SK-N-SH treated with all-trans-retinoic acid at 6 μM for 48 hours (cell line): ENCODE measurements at regions not wholly inside any gene's neighbourhood (a gene's known extent, or its start where the extent isn't known, plus 50 kb on each side); places are given as distances from the start of the nearest gene placed in this dataset.

ENCODE experiments used
- ATAC-seq: fragments of 200-7000 bp; cut with Tn5 transposase; 3 replicates; pipeline ENCODE4 v1.9.1; 2020; ENCODE audit warnings: mild to moderate bottlenecking, moderate library complexity
- ARNTL ChIP-seq: fragments of 450-650 bp; formaldehyde crosslinking; IDR thresholded peaks from 2 replicates; pipeline ENCODE4 v1.5.0; 2020; ENCODE audit warnings: low read depth, mild to moderate bottlenecking, moderate library complexity, borderline replicate concordance
- BACH2 ChIP-seq: fragments of 250-450 bp; sonication (Bioruptor Pico); IDR thresholded peaks from 2 replicates; pipeline ENCODE4 v1.9.0; 2021; ENCODE audit warnings: mild to moderate bottlenecking, borderline replicate concordance
- CSDC2 ChIP-seq: fragments of 250-450 bp; sonication (Bioruptor Pico); IDR thresholded peaks from 2 replicates; pipeline ENCODE4 v1.5.0; 2020; ENCODE audit warnings: mild to moderate bottlenecking, moderate library complexity
- ESRRG ChIP-seq: fragments of 250-450 bp; sonication (Bioruptor Pico); IDR thresholded peaks from 2 replicates; pipeline ENCODE4 v1.6.1; 2021; ENCODE audit warnings: mild to moderate bottlenecking
- GLIS3 ChIP-seq: fragments of 250-450 bp; sonication (Bioruptor Pico); IDR thresholded peaks from 2 replicates; pipeline ENCODE4 v1.5.0; 2020; ENCODE audit warnings: mild to moderate bottlenecking, moderate library complexity
- ISL1 ChIP-seq: fragments of 250-450 bp; sonication (Bioruptor Pico); IDR thresholded peaks from 2 replicates; pipeline ENCODE4 v2.1.2; 2022; ENCODE audit warnings: mild to moderate bottlenecking, moderate library complexity
- OSR1 ChIP-seq: fragments of 250-450 bp; sonication (Bioruptor Pico); IDR thresholded peaks from 2 replicates; pipeline ENCODE4 v1.8.0; 2022; ENCODE audit warnings: moderate library complexity, mild to moderate bottlenecking, inconsistent platforms
- PATZ1 ChIP-seq: fragments of 250-450 bp; sonication (Bioruptor Pico); IDR thresholded peaks from 2 replicates; pipeline ENCODE4 v1.8.0; 2020; ENCODE audit warnings: mild to moderate bottlenecking, moderate library complexity, borderline replicate concordance
- PPARA ChIP-seq: fragments of 250-450 bp; sonication (Bioruptor Pico); IDR thresholded peaks from 2 replicates; pipeline ENCODE4 v1.5.0; 2020; ENCODE audit warnings: mild to moderate bottlenecking, borderline replicate concordance
- SNAI2 ChIP-seq: fragments of 250-450 bp; sonication (Bioruptor Pico); IDR thresholded peaks from 2 replicates; pipeline ENCODE4 v1.5.0; 2020; ENCODE audit warnings: mild to moderate bottlenecking, moderate library complexity
- TCF4 ChIP-seq: fragments of 250-450 bp; sonication (Bioruptor Pico); IDR thresholded peaks from 2 replicates; pipeline ENCODE4 v1.8.0; 2021; ENCODE audit warnings: mild to moderate bottlenecking, moderate library complexity, borderline replicate concordance
- TOX ChIP-seq: fragments of 250-450 bp; sonication (Bioruptor Pico); IDR thresholded peaks from 2 replicates; pipeline ENCODE4 v1.8.0; 2021; ENCODE audit warnings: mild to moderate bottlenecking, moderate library complexity, borderline replicate concordance
- ZC3H10 ChIP-seq: fragments of 250-450 bp; sonication (Bioruptor Pico); IDR thresholded peaks from 2 replicates; pipeline ENCODE4 v1.5.1; 2021; ENCODE audit warnings: mild to moderate bottlenecking, moderate library complexity
- ZFP3 ChIP-seq: fragments of 250-450 bp; sonication (Bioruptor Pico); IDR thresholded peaks from 2 replicates; pipeline ENCODE4 v1.5.0; 2020; ENCODE audit warnings: mild to moderate bottlenecking, moderate library complexity
- ZFP30 ChIP-seq: fragments of 450-650 bp; formaldehyde crosslinking; IDR thresholded peaks from 2 replicates; pipeline ENCODE4 v1.5.0; 2022; ENCODE audit warnings: mild to moderate bottlenecking, moderate library complexity
- ZNF70 ChIP-seq: fragments of 450-650 bp; formaldehyde crosslinking; IDR thresholded peaks from 2 replicates; pipeline ENCODE4 v1.5.0; 2020; ENCODE audit warnings: mild to moderate bottlenecking, moderate library complexity
- ZNF8 ChIP-seq: fragments of 450-650 bp; formaldehyde crosslinking; IDR thresholded peaks from 2 replicates; pipeline ENCODE4 v1.5.0; 2020; ENCODE audit warnings: mild to moderate bottlenecking, moderate library complexity
- TF ChIP-seq, protein P1 (sequence below): fragments of 250-450 bp; sonication (Bioruptor Pico); IDR thresholded peaks from 2 replicates; pipeline ENCODE4 v1.5.1; 2021; ENCODE audit warnings: mild to moderate bottlenecking, moderate library complexity
- TF ChIP-seq, protein P2 (sequence below): fragments of 250-450 bp; sonication (Bioruptor Pico); IDR thresholded peaks from 2 replicates; pipeline ENCODE4 v1.8.0; 2021; ENCODE audit warnings: low read depth, mild to moderate bottlenecking, moderate library complexity, borderline replicate concordance
- TF ChIP-seq, protein P3 (sequence below): fragments of 250-450 bp; sonication (Bioruptor Pico); IDR thresholded peaks from 2 replicates; pipeline ENCODE4 v1.5.1; 2020; ENCODE audit warnings: low read depth, mild to moderate bottlenecking, moderate library complexity

DNA sequence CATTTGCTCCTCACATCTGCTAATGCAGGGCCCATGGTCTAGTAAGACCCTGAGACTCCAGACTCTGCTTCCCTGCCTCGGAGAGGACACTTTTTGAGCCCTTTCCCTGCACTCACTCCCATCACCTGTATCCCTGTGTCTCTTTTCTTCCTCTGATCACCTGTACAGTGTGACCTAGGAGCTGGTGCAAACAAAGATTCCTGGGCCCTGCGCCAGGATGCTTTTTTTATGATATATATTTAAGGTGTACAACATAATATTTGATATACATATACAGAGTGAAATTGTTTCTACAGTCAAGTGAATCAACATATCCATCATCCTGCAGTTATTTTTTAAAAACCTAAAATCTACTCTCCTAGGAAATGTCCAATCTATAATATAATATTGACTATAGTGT, 355.4 kb downstream of the MAFB start:
- no peak for ATAC-seq
- TF ChIP-seq TCF4 (CRISPR knock-in tag) (no peak), ISL1 (CRISPR knock-in tag) (no peak), ZNF8 (no peak)
- TF ChIP-seq, all 23 proteins: peak for 0

DNA sequence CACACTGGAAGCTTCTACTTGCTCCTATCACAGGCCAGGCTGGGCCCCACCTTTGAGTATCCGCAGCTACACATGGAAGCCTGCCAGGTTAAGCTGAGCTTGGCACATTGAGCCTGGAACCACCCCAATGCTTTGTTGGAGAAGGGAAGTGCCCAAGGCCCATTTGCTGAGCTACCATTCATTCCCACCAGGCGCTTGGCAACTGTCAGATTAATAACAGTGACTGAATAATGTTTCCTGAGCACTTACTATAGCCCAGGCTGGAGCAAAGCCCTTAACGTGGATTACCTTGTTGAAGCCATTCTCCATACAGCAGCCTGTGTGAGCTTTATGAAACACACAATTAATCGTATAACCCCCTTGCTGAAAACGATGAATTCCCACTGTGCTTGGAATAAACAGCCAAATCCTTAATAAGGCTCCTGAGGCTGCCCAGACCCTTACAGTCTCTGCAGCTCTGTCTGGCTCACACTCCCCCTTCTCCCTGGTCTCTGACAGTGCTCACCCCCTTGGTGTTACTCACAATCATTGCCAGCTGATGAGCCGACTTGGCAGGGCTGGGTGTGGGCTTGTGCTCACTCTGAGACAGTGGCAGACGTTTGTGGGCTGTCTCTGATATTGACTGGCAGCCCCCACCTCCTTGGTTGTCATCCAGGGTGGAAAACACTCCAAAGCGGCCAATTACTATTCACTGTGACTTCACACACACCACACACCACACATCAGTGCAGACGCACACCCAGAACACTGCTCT, 357.1 kb downstream of the MAFB start:
- TF ChIP-seq, protein P1, sequence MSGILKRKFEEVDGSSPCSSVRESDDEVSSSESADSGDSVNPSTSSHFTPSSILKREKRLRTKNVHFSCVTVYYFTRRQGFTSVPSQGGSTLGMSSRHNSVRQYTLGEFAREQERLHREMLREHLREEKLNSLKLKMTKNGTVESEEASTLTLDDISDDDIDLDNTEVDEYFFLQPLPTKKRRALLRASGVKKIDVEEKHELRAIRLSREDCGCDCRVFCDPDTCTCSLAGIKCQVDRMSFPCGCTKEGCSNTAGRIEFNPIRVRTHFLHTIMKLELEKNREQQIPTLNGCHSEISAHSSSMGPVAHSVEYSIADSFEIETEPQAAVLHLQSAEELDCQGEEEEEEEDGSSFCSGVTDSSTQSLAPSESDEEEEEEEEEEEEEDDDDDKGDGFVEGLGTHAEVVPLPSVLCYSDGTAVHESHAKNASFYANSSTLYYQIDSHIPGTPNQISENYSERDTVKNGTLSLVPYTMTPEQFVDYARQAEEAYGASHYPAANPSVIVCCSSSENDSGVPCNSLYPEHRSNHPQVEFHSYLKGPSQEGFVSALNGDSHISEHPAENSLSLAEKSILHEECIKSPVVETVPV (CRISPR knock-in tag): no peak
- TF ChIP-seq SNAI2 (CRISPR knock-in tag): no peak
- TF ChIP-seq ESRRG: no peak
- TF ChIP-seq ZFP3 (CRISPR knock-in tag): no peak
- TF ChIP-seq PPARA (CRISPR knock-in tag): no peak
- TF ChIP-seq CSDC2 (CRISPR knock-in tag): no peak
- TF ChIP-seq ARNTL (CRISPR knock-in tag): no peak
- no peak for TF ChIP-seq ZNF8
- TF ChIP-seq ZNF70 (CRISPR knock-in tag): no peak
- TF ChIP-seq, protein P2, sequence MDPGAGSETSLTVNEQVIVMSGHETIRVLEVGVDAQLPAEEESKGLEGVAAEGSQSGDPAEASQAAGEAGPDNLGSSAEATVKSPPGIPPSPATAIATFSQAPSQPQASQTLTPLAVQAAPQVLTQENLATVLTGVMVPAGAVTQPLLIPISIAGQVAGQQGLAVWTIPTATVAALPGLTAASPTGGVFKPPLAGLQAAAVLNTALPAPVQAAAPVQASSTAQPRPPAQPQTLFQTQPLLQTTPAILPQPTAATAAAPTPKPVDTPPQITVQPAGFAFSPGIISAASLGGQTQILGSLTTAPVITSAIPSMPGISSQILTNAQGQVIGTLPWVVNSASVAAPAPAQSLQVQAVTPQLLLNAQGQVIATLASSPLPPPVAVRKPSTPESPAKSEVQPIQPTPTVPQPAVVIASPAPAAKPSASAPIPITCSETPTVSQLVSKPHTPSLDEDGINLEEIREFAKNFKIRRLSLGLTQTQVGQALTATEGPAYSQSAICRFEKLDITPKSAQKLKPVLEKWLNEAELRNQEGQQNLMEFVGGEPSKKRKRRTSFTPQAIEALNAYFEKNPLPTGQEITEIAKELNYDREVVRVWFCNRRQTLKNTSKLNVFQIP: no peak
- TF ChIP-seq OSR1 (CRISPR knock-in tag): no peak
- ATAC-seq: no peak

DNA sequence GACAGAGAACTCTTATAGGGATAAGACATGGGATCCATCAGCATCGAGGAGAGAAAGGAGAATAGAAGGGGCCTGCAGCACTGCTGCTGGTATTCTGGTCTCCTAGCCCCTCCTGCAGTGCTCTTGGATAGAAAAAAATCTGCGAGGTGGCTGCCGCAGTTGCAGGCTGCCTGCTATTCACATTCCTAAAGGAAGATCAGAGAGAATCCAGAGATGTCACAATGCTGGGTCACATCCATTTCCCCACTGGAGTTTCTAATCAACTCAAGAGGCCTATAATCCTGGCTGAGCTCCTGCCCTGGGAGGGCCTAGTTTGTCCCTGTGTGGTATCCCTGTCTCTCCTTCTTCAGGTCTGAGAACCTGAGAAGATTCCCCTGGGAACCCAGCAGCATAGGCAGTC, 357.8 kb downstream of the MAFB start:
- no peak for ATAC-seq
- TF ChIP-seq ZNF8 (no peak), ZC3H10 (CRISPR knock-in tag) (no peak), PATZ1 (CRISPR knock-in tag) (no peak), PPARA (CRISPR knock-in tag) (no peak), ISL1 (CRISPR knock-in tag) (no peak), GLIS3 (CRISPR knock-in tag) (no peak)
- TF ChIP-seq, protein P2: no peak
- TF ChIP-seq, protein P3, sequence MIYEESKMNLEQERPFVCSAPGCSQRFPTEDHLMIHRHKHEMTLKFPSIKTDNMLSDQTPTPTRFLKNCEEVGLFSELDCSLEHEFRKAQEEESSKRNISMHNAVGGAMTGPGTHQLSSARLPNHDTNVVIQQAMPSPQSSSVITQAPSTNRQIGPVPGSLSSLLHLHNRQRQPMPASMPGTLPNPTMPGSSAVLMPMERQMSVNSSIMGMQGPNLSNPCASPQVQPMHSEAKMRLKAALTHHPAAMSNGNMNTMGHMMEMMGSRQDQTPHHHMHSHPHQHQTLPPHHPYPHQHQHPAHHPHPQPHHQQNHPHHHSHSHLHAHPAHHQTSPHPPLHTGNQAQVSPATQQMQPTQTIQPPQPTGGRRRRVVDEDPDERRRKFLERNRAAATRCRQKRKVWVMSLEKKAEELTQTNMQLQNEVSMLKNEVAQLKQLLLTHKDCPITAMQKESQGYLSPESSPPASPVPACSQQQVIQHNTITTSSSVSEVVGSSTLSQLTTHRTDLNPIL (CRISPR knock-in tag): no peak
- TF ChIP-seq, all 23 proteins: peak for 0

GRCh38 chr20:40329321-40329720, 359.7 kb downstream of the MAFB start:
- no peak for TF ChIP-seq SNAI2 (CRISPR knock-in tag)
- no peak for TF ChIP-seq PPARA (CRISPR knock-in tag)
- no peak for TF ChIP-seq CSDC2 (CRISPR knock-in tag)
- no peak for TF ChIP-seq OSR1 (CRISPR knock-in tag)
- no peak for TF ChIP-seq ZNF70 (CRISPR knock-in tag)
- no peak for TF ChIP-seq ISL1 (CRISPR knock-in tag)
- TF ChIP-seq ZFP30 (CRISPR knock-in tag): no peak
- TF ChIP-seq ESRRG: no peak
- no peak for TF ChIP-seq ZC3H10 (CRISPR knock-in tag)
- no peak for TF ChIP-seq PATZ1 (CRISPR knock-in tag)
- TF ChIP-seq BACH2 (CRISPR knock-in tag): no peak
- no peak for TF ChIP-seq TOX (CRISPR knock-in tag)
- TF ChIP-seq, protein P1 (CRISPR knock-in tag): no peak
- TF ChIP-seq ARNTL (CRISPR knock-in tag): no peak
- TF ChIP-seq, all 23 proteins: peak for 0
- ATAC-seq: no peak
